Gastrocnemius medialis (tissue), 4 donors: ENCODE measurements at regions not wholly inside any gene's neighbourhood (a gene's known extent, or its start where the extent isn't known, plus 50 kb on each side); places are given as distances from the start of the nearest gene placed in this dataset.
"Not testable (repeated sequence)": the region's sequence is repeated elsewhere in the genome, so short reads cannot be mapped to it uniquely, and the experiment has no call there.

ENCODE experiments used
- ATAC-seq, 2 donors: fragments of 150-250 bp; one replicate each; pipeline ENCODE4 v1.9.1; 2016
- DNase-seq, 2 donors: peaks; one replicate each; pipeline ENCODE4 v3.0.0-alpha.2; 2019
- H3K27ac ChIP-seq, 4 donors: fragments of 200-600 bp; sonication (generic); 1 replicate in 1 of 4; 2 replicates in 3 of 4; pipeline ENCODE4 v1.5.1; 2016 to 2018; ENCODE audit warnings: mild to moderate bottlenecking in 2 of 4, moderate library complexity in 1 of 4
- H3K27me3 ChIP-seq, 3 donors: fragments of 200-600 bp; sonication (generic) in 2 of 3; 1 replicate in 1 of 3; 2 replicates in 2 of 3; pipeline versions ENCODE4 v1.5.1 to v1.6.0; 2016 to 2019; ENCODE audit warnings: mild to moderate bottlenecking in 1 of 3, moderate library complexity in 1 of 3
- H3K36me3 ChIP-seq, 2 donors: fragments of 200-600 bp; sonication (generic) in 1 of 2; one replicate each; pipeline ENCODE4 v1.5.1; 2017 to 2018
- H3K4me1 ChIP-seq, 2 donors: fragments of 200-600 bp; sonication (generic) in 1 of 2; one replicate each; pipeline ENCODE4 v1.5.1; 2016 to 2017; ENCODE audit warnings: mild to moderate bottlenecking in 2 of 2
- H3K4me3 ChIP-seq, 4 donors: fragments of 200-600 bp; sonication (generic) in 3 of 4; 1 replicate in 1 of 4; 2 replicates in 3 of 4; pipeline ENCODE4 v1.5.1; 2016 to 2019; ENCODE audit warnings: mild to moderate bottlenecking in 2 of 4
- H3K9me3 ChIP-seq, 3 donors: fragments of 200-600 bp; sonication (generic) in 2 of 3; 1 replicate in 1 of 3; 2 replicates in 2 of 3; pipeline ENCODE4 v1.5.1; 2016 to 2019
- CTCF ChIP-seq, 5 experiments: fragments of 450-650 bp in 3 of 5; fragments of 200-600 bp in 2 of 5; sonication (generic) in 2 of 5; IDR thresholded peaks in 4 of 5; conservative IDR thresholded peaks in 1 of 5; 1 replicate in 4 of 5; 2 replicates in 1 of 5; pipeline ENCODE4 v1.5.1; 2016 to 2019; ENCODE audit warnings: antibody characterized with exemption in 5 of 5, mild to moderate bottlenecking in 3 of 5, moderate library complexity in 3 of 5
- POLR2A ChIP-seq, 2 donors: fragments of 450-650 bp; IDR thresholded peaks; one replicate each; pipeline ENCODE4 v1.6.1; 2017; ENCODE audit warnings: antibody characterized with exemption in 2 of 2, mild to moderate bottlenecking in 2 of 2, moderate library complexity in 2 of 2
- in situ Hi-C, 4 donors: fragments of 200-750 bp; cut with MboI; loops; one replicate each; pipeline versions ENCODE4 v1.15.0 to v1.8.0; 2017; ENCODE audit warnings: low sequenced_read_pairs in 4 of 4
- intact Hi-C: fragments of 100-400 bp; cut with DNase I; formaldehyde crosslinking; loops from one replicate; pipeline ENCODE4 v1.15.1; 2023; ENCODE audit warnings: low total_unique reads

- in situ Hi-C loops (no loop called here), intact Hi-C loops (no loop called here)
- DNase-seq (no peak), ATAC-seq (no peak)
- H3K4me1 ChIP-seq: no peaks in the 10 kb centered on the region
- no peaks in the 10 kb centered on the region for H3K9me3 ChIP-seq
- no peaks in the 10 kb centered on the region for H3K36me3 ChIP-seq
- TF ChIP-seq POLR2A (IDR thresholded peaks at IDR 0.05) (no peak), CTCF (IDR thresholded peaks at IDR 0.05 in 4 of 5, conservative IDR thresholded peaks at IDR 0.05 in 1 of 5) (no peak)
- no peak overlapping the region for H3K4me3 ChIP-seq
- H3K27ac ChIP-seq: no peak overlapping the region
- no peaks in the 10 kb centered on the region for H3K27me3 ChIP-seq
These were observed 1392.0 kb upstream of the ATXN8OS start for GRCh38 chr13:68715651-68716050.

GRCh38 chr13:68714292-68714691 is 1393.3 kb upstream of the ATXN8OS start:
- Histone ChIP-seq H3K27me3 (no peaks in the 10 kb centered on the region), H3K4me3 (no peak overlapping the region), H3K36me3 (no peaks in the 10 kb centered on the region), H3K27ac (no peak overlapping the region), H3K4me1 (no peaks in the 10 kb centered on the region), H3K9me3 (no peaks in the 10 kb centered on the region)
- ATAC-seq (no peak), DNase-seq (no peak)
- TF ChIP-seq CTCF (IDR thresholded peaks at IDR 0.05 in 4 of 5, conservative IDR thresholded peaks at IDR 0.05 in 1 of 5) (no peak), POLR2A (IDR thresholded peaks at IDR 0.05) (no peak)
- intact Hi-C loops (no loop called here), in situ Hi-C loops (no loop called here)

- ATAC-seq (no peak), DNase-seq (no peak)
- H3K36me3 ChIP-seq: no peaks in the 10 kb centered on the region
- no peaks in the 10 kb centered on the region for H3K27me3 ChIP-seq
- H3K4me3 ChIP-seq: no peak overlapping the region
- TF ChIP-seq POLR2A (IDR thresholded peaks at IDR 0.05): no peak
- TF ChIP-seq CTCF (IDR thresholded peaks at IDR 0.05 in 4 of 5, conservative IDR thresholded peaks at IDR 0.05 in 1 of 5): no peak
- no peaks in the 10 kb centered on the region for H3K4me1 ChIP-seq
- H3K27ac ChIP-seq: no peak overlapping the region
- intact Hi-C loops: no loop called here
- H3K9me3 ChIP-seq: no peaks in the 10 kb centered on the region
- in situ Hi-C loops: no loop called here
These were observed 1394.2 kb upstream of the ATXN8OS start for GRCh38 chr13:68713394-68713793.

GRCh38 chr13:68708336-68708908 is 1399.2 kb upstream of the ATXN8OS start:
- TF ChIP-seq CTCF (IDR thresholded peaks at IDR 0.05 in 4 of 5, conservative IDR thresholded peaks at IDR 0.05 in 1 of 5) (no peak), POLR2A (IDR thresholded peaks at IDR 0.05) (no peak)
- Histone ChIP-seq H3K36me3 (no peaks in the 10 kb centered on the region), H3K27me3 (no peaks in the 10 kb centered on the region), H3K9me3 (no peaks in the 10 kb centered on the region), H3K4me3 (no peak overlapping the region), H3K27ac (no peak overlapping the region), H3K4me1 (no peaks in the 10 kb centered on the region)
- ATAC-seq: no peak
- intact Hi-C loops (no loop called here), in situ Hi-C loops (no loop called here)
- DNase-seq: no peak

GRCh38 chr13:68706044-68706443 is 1401.6 kb upstream of the ATXN8OS start:
- ATAC-seq, intact Hi-C loops: not testable (repeated sequence)

More at GRCh38 chr13:68706044-68706443, 1401.6 kb upstream of the ATXN8OS start:
- DNase-seq, H3K4me3 ChIP-seq, H3K36me3 ChIP-seq, H3K9me3 ChIP-seq, H3K27me3 ChIP-seq, H3K4me1 ChIP-seq, in situ Hi-C loops, H3K27ac ChIP-seq: not testable (repeated sequence)
